VCaP (cell line): ENCODE measurements at regions not wholly inside any gene's neighbourhood (a gene's known extent, or its start where the extent isn't known, plus 50 kb on each side); places are given as distances from the start of the nearest gene placed in this dataset.

ENCODE experiments used
- H3K27ac ChIP-seq: fragments of 450-650 bp; 2 replicates; pipeline ENCODE4 v1.5.1; 2017
- CTCF ChIP-seq: fragments of 450-650 bp; conservative IDR thresholded peaks from 2 replicates; pipeline ENCODE4 v1.5.1; 2017; ENCODE audit warnings: mild to moderate bottlenecking, moderate library complexity

- H3K27ac ChIP-seq: no peak overlapping the region
- no peak for TF ChIP-seq CTCF
Observed at GRCh38 chr13:78102121-78102677, 183.6 kb upstream of the EDNRB start.

- no peak for TF ChIP-seq CTCF
- no peak overlapping the region for H3K27ac ChIP-seq
Observed at GRCh38 chr13:78100486-78100885, 181.9 kb upstream of the EDNRB start.

- TF ChIP-seq CTCF: no peak
- no peak overlapping the region for H3K27ac ChIP-seq
Observed at GRCh38 chr13:78098249-78098648, 179.6 kb upstream of the EDNRB start.

GRCh38 chr13:78096221-78096620 lies 177.6 kb upstream of the EDNRB start:
- no peak overlapping the region for H3K27ac ChIP-seq
- no peak for TF ChIP-seq CTCF

GRCh38 chr13:78087966-78088678 lies 169.5 kb upstream of the EDNRB start:
- no peak for TF ChIP-seq CTCF
- H3K27ac ChIP-seq: no peak overlapping the region

- no peak overlapping the region for H3K27ac ChIP-seq
- no peak for TF ChIP-seq CTCF
Observed at GRCh38 chr13:78085434-78086225, 167.0 kb upstream of the EDNRB start.

- TF ChIP-seq CTCF: no peak
- no peak overlapping the region for H3K27ac ChIP-seq
Observed at GRCh38 chr13:78084401-78084800, 165.8 kb upstream of the EDNRB start.
